ENCODE measurements at regions not wholly inside any gene's neighbourhood (a gene's known extent, or its start where the extent isn't known, plus 50 kb on each side); places are given as distances from the start of the nearest gene placed in this dataset.

GRCh38 chr5:71830681-71831539, 111.8 kb downstream of the CARTPT start:
- H3K4me1 ChIP-seq (ENCODE audit: control insufficient read depth in 2 of 2, insufficient read depth in 2 of 2, low read length in 2 of 2) = no peaks in the 10 kb centered on the region
- peaks cover 0 to 14% (median 3%) of the 10 kb centered on the region in 3 experiments for H3K9me3 ChIP-seq (ENCODE audit: control insufficient read depth in 2 of 3, low read length in 3 of 3)
- POLR2A ChIA-PET = no interaction called here
- H3K27me3 Mint-ChIP-seq = peaks cover 0 to 19% (median 8%) of the 10 kb centered on the region in 5 donors
- no peak for DNase-seq
- H3K4me3 ChIP-seq (ENCODE audit: low read length) = no peak overlapping the region
- peaks cover 0 to 4% (median 0%) of the 10 kb centered on the region in 7 donors for H3K4me1 Mint-ChIP-seq
- no peak for ATAC-seq
- H3K36me3 Mint-ChIP-seq = peaks cover 0 to 9% (median 0%) of the 10 kb centered on the region in 5 donors
- intact Hi-C loops (cut with micrococcal nuclease) = no loop called here
- no peaks in the 10 kb centered on the region for H3K36me3 ChIP-seq (ENCODE audit: control insufficient read depth in 2 of 3, insufficient read depth in 3 of 3, low read length in 3 of 3)
- H3K9me3 Mint-ChIP-seq = peaks cover 10 to 31% (median 19%) of the 10 kb centered on the region in 11 donors
- H3K27me3 ChIP-seq (ENCODE audit: control insufficient read depth in 2 of 2, insufficient read depth in 2 of 2, low read length in 2 of 2) = no peaks in the 10 kb centered on the region
- no peak overlapping the region for H3K4me3 Mint-ChIP-seq
- H3K27ac ChIP-seq (ENCODE audit: low read depth, low read length) = no peak overlapping the region
- CTCF ChIA-PET = no interaction called here
- no peak overlapping the region for H3K27ac Mint-ChIP-seq

- Mint-ChIP-seq H3K36me3 (no peaks in the 10 kb centered on the region), H3K4me1 (peaks cover 0 to 4% (median 0%) of the 10 kb centered on the region in 7 donors), H3K27ac (no peak overlapping the region), H3K4me3 (no peak overlapping the region), H3K27me3 (peaks cover 0 to 9% (median 4%) of the 10 kb centered on the region in 5 donors), H3K9me3 (peaks cover 0 to 14% (median 6%) of the 10 kb centered on the region in 11 donors)
- CTCF ChIA-PET = no interaction called here
- Histone ChIP-seq H3K4me3 (ENCODE audit: low read length) (no peak overlapping the region), H3K36me3 (ENCODE audit: control insufficient read depth in 2 of 3, insufficient read depth in 3 of 3, low read length in 3 of 3) (no peaks in the 10 kb centered on the region), H3K27me3 (ENCODE audit: control insufficient read depth in 2 of 2, insufficient read depth in 2 of 2, low read length in 2 of 2) (no peaks in the 10 kb centered on the region), H3K27ac (ENCODE audit: low read depth, low read length) (no peak overlapping the region), H3K9me3 (ENCODE audit: control insufficient read depth in 2 of 3, low read length in 3 of 3) (no peaks in the 10 kb centered on the region), H3K4me1 (ENCODE audit: control insufficient read depth in 2 of 2, insufficient read depth in 2 of 2, low read length in 2 of 2) (no peaks in the 10 kb centered on the region)
- POLR2A ChIA-PET = no interaction called here
- ATAC-seq = no peak
- DNase-seq = no peak
- intact Hi-C loops (cut with micrococcal nuclease) = no loop called here
Measured at GRCh38 chr5:71832812-71833715, 114.0 kb downstream of the CARTPT start.

DNA sequence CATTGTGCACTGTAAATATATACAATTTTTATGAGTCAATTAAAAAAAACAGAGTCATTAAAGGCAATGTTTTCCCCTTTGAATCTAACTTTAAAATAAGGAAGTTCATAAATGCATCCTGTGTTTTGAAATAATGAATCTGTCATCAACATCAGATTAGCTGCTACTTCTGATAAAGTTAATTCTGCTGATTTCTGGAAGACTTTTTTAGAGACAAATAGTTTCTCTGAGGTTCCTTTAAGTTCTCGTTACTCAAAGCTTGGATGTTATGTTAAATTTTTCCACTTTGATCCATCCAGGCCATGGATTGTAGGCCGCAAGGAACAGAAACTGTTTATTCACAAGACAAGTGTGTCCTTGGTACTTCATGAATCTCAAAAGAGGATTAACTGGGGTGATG, 115.5 kb downstream of the CARTPT start:
- Histone ChIP-seq H3K36me3 (ENCODE audit: control insufficient read depth in 2 of 3, insufficient read depth in 3 of 3, low read length in 3 of 3) (no peaks in the 10 kb centered on the region), H3K27me3 (ENCODE audit: control insufficient read depth in 2 of 2, insufficient read depth in 2 of 2, low read length in 2 of 2) (no peaks in the 10 kb centered on the region), H3K9me3 (ENCODE audit: control insufficient read depth in 2 of 3, low read length in 3 of 3) (no peaks in the 10 kb centered on the region), H3K4me3 (ENCODE audit: low read length) (no peak overlapping the region), H3K4me1 (ENCODE audit: control insufficient read depth in 2 of 2, insufficient read depth in 2 of 2, low read length in 2 of 2) (no peaks in the 10 kb centered on the region), H3K27ac (ENCODE audit: low read depth, low read length) (no peak overlapping the region)
- no peak for DNase-seq
- ATAC-seq = no peak
- CTCF ChIA-PET = no interaction called here
- Mint-ChIP-seq H3K27ac (no peak overlapping the region), H3K4me3 (no peak overlapping the region), H3K4me1 (peaks cover 0 to 4% (median 0%) of the 10 kb centered on the region in 7 donors), H3K36me3 (no peaks in the 10 kb centered on the region), H3K27me3 (peaks cover 0 to 5% (median 5%) of the 10 kb centered on the region in 5 donors), H3K9me3 (peaks cover 0 to 4% (median under 1%) of the 10 kb centered on the region in 11 donors)
- POLR2A ChIA-PET = no interaction called here
- intact Hi-C loops (cut with micrococcal nuclease) = no loop called here

DNA sequence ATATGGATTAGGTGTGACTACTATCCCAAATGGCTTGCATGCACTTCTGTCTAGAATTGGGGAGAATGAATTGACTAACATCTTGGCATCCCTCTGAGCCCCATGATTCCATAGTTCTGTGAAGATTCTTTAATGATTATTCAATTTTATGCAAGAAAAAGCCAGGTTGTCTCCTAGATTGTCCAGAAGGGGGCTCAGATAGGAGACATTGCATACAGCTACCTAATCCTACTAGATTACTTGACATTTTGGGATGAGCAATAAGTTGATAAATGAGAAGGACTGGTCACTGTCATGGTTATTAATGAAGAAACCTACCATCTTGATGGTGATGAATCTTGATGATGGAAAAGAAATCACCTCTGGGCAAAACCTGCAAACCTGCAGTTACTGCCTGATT, 117.0 kb downstream of the CARTPT start:
- DNase-seq (no peak), ATAC-seq (no peak)
- Mint-ChIP-seq H3K27me3 (peaks cover 0 to 11% (median 4%) of the 10 kb centered on the region in 5 donors), H3K9me3 (peaks cover 0 to 2% (median 0%) of the 10 kb centered on the region in 11 donors), H3K36me3 (no peaks in the 10 kb centered on the region), H3K4me1 (peaks cover 0 to 4% (median 0%) of the 10 kb centered on the region in 7 donors), H3K27ac (no peak overlapping the region), H3K4me3 (no peak overlapping the region)
- Histone ChIP-seq H3K27me3 (ENCODE audit: control insufficient read depth in 2 of 2, insufficient read depth in 2 of 2, low read length in 2 of 2) (no peaks in the 10 kb centered on the region), H3K4me3 (ENCODE audit: low read length) (no peak overlapping the region), H3K9me3 (ENCODE audit: control insufficient read depth in 2 of 3, low read length in 3 of 3) (no peaks in the 10 kb centered on the region), H3K27ac (ENCODE audit: low read depth, low read length) (no peak overlapping the region), H3K36me3 (ENCODE audit: control insufficient read depth in 2 of 3, insufficient read depth in 3 of 3, low read length in 3 of 3) (no peaks in the 10 kb centered on the region), H3K4me1 (ENCODE audit: control insufficient read depth in 2 of 2, insufficient read depth in 2 of 2, low read length in 2 of 2) (no peaks in the 10 kb centered on the region)
- ChIA-PET CTCF (no interaction called here), POLR2A (no interaction called here)
- intact Hi-C loops (cut with micrococcal nuclease) = no loop called here

- intact Hi-C loops (cut with micrococcal nuclease) = no loop called here
- H3K27ac ChIP-seq (ENCODE audit: low read depth, low read length) = no peak overlapping the region
- no peaks in the 10 kb centered on the region for H3K36me3 Mint-ChIP-seq
- peaks cover 0 to 5% (median 0%) of the 10 kb centered on the region in 11 donors for H3K9me3 Mint-ChIP-seq
- H3K27me3 Mint-ChIP-seq = peaks cover 0 to 11% (median 4%) of the 10 kb centered on the region in 5 donors
- no peaks in the 10 kb centered on the region for H3K9me3 ChIP-seq (ENCODE audit: control insufficient read depth in 2 of 3, low read length in 3 of 3)
- CTCF ChIA-PET = no interaction called here
- H3K27me3 ChIP-seq (ENCODE audit: control insufficient read depth in 2 of 2, insufficient read depth in 2 of 2, low read length in 2 of 2) = no peaks in the 10 kb centered on the region
- no peaks in the 10 kb centered on the region for H3K4me1 ChIP-seq (ENCODE audit: control insufficient read depth in 2 of 2, insufficient read depth in 2 of 2, low read length in 2 of 2)
- POLR2A ChIA-PET = no interaction called here
- H3K4me3 ChIP-seq (ENCODE audit: low read length) = no peak overlapping the region
- H3K36me3 ChIP-seq (ENCODE audit: control insufficient read depth in 2 of 3, insufficient read depth in 3 of 3, low read length in 3 of 3) = no peaks in the 10 kb centered on the region
- no peak overlapping the region for H3K4me3 Mint-ChIP-seq
- no peak overlapping the region for H3K27ac Mint-ChIP-seq
- peaks cover 0 to 3% (median 0%) of the 10 kb centered on the region in 7 donors for H3K4me1 Mint-ChIP-seq
- DNase-seq = no peak
- ATAC-seq = no peak
Measured at GRCh38 chr5:71836559-71837112, 117.6 kb downstream of the CARTPT start.

DNA sequence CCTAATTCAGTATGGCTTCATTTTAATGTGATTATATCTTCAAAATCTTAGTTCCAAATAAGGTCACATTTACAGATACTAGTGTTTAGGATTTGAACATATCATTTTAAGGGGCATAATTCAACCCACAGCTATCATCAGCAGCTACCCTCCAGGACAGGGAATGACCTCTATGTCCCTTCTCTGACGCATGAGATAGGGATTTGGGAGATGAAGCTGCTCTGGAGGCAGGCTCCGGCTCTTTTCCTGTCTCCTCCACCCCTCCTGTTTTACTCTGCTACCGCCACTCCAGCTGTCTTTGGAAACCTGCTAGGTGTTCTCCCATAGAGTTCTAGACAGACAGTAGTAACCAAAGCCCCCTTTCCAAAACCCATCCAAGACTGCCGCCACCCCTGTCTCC, 119.2 kb downstream of the CARTPT start:
- no peak overlapping the region for H3K27ac ChIP-seq (ENCODE audit: low read depth, low read length)
- no peaks in the 10 kb centered on the region for H3K4me1 ChIP-seq (ENCODE audit: control insufficient read depth in 2 of 2, insufficient read depth in 2 of 2, low read length in 2 of 2)
- no peaks in the 10 kb centered on the region for H3K9me3 ChIP-seq (ENCODE audit: control insufficient read depth in 2 of 3, low read length in 3 of 3)
- ChIA-PET POLR2A (no interaction called here), CTCF (no interaction called here)
- no peak overlapping the region for H3K4me3 Mint-ChIP-seq
- ATAC-seq = no peak
- no peaks in the 10 kb centered on the region for H3K36me3 ChIP-seq (ENCODE audit: control insufficient read depth in 2 of 3, insufficient read depth in 3 of 3, low read length in 3 of 3)
- peaks cover 0 to 5% (median 0%) of the 10 kb centered on the region in 11 donors for H3K9me3 Mint-ChIP-seq
- peaks cover 0 to under 1% (median 0%) of the 10 kb centered on the region in 7 donors for H3K4me1 Mint-ChIP-seq
- intact Hi-C loops (cut with micrococcal nuclease) = no loop called here
- no peaks in the 10 kb centered on the region for H3K27me3 ChIP-seq (ENCODE audit: control insufficient read depth in 2 of 2, insufficient read depth in 2 of 2, low read length in 2 of 2)
- DNase-seq = no peak
- H3K4me3 ChIP-seq (ENCODE audit: low read length) = no peak overlapping the region
- no peaks in the 10 kb centered on the region for H3K36me3 Mint-ChIP-seq
- H3K27me3 Mint-ChIP-seq = peaks cover 2 to 18% (median 4%) of the 10 kb centered on the region in 5 donors
- H3K27ac Mint-ChIP-seq = no peak overlapping the region

Data from naive thymus-derived CD4-positive, alpha-beta T cell (primary cell).